Neuronal stem cell (in vitro differentiated cells): ENCODE measurements at regions not wholly inside any gene's neighbourhood (a gene's known extent, or its start where the extent isn't known, plus 50 kb on each side); places are given as distances from the start of the nearest gene placed in this dataset.

ENCODE experiments used
- DNase-seq: peaks from one replicate; pipeline ENCODE4 v3.0.0-alpha.2; 2013; ENCODE audit warnings: low spot score
- H2AFZ ChIP-seq: one replicate; pipeline ENCODE4 v1.6.1; 2013; ENCODE audit warnings: mild to moderate bottlenecking, low read length, inconsistent platforms
- H2AK5ac ChIP-seq: 2 replicates; pipeline ENCODE4 v1.6.1; 2013; ENCODE audit warnings: low read depth, mild to moderate bottlenecking, inconsistent platforms, low read length, moderate library complexity, mixed read lengths
- H2BK120ac ChIP-seq: 2 replicates; pipeline ENCODE4 v1.6.1; 2013; ENCODE audit warnings: low read depth, mild to moderate bottlenecking, inconsistent platforms, low read length, moderate library complexity, mixed read lengths
- H2BK12ac ChIP-seq: one replicate; pipeline ENCODE4 v1.6.1; 2013; ENCODE audit warnings: low read length, inconsistent platforms
- H2BK15ac ChIP-seq: 2 replicates; pipeline ENCODE4 v1.6.1; 2013; ENCODE audit warnings: mild to moderate bottlenecking, low read length, inconsistent platforms, mixed read lengths
- H2BK5ac ChIP-seq: one replicate; pipeline ENCODE4 v1.6.1; 2013; ENCODE audit warnings: inconsistent platforms, mild to moderate bottlenecking, low read length, moderate library complexity
- H3K14ac ChIP-seq: one replicate; pipeline ENCODE4 v1.6.1; 2013; ENCODE audit warnings: low read length, inconsistent platforms
- H3K18ac ChIP-seq: 2 replicates; pipeline ENCODE4 v1.6.1; 2013; ENCODE audit warnings: low read length, inconsistent platforms
- H3K23ac ChIP-seq: 2 replicates; pipeline ENCODE4 v1.6.1; 2013; ENCODE audit warnings: low read depth, mild to moderate bottlenecking, mixed read lengths, low read length, inconsistent platforms; ENCODE audit not compliant: poor library complexity
- H3K27ac ChIP-seq: replicated peaks from 3 replicates; pipeline ENCODE4 v1.5.1; 2013; ENCODE audit warnings: low read length, inconsistent platforms
- H3K27me3 ChIP-seq, 3 experiments: 2 replicates each; pipeline ENCODE4 v1.6.1; 2013; ENCODE audit warnings: low read length in 3 of 3, mild to moderate bottlenecking in 2 of 3, inconsistent platforms in 1 of 3, low read depth in 1 of 3, mixed read lengths in 1 of 3, moderate library complexity in 1 of 3; ENCODE audit not compliant: control insufficient read depth in 3 of 3, insufficient read depth in 3 of 3
- H3K36me3 ChIP-seq, 2 donors: replicated peaks in 1 of 2; 2 replicates each; pipeline ENCODE4 v1.6.1; 2013; ENCODE audit warnings: low read length in 2 of 2; ENCODE audit not compliant: control insufficient read depth in 2 of 2, insufficient read depth in 2 of 2
- H3K4ac ChIP-seq: 2 replicates; pipeline ENCODE4 v1.6.1; 2013; ENCODE audit warnings: inconsistent platforms, mild to moderate bottlenecking, low read length, moderate library complexity
- H3K4me1 ChIP-seq, 2 donors: 1 replicate in 1 of 2; 2 replicates in 1 of 2; pipeline ENCODE4 v1.6.1; 2013; ENCODE audit warnings: low read length in 2 of 2, low read depth in 1 of 2; ENCODE audit not compliant: control insufficient read depth in 2 of 2, insufficient read depth in 1 of 2
- H3K4me2 ChIP-seq: one replicate; pipeline ENCODE4 v1.6.1; 2013; ENCODE audit warnings: mild to moderate bottlenecking, low read length, inconsistent platforms; ENCODE audit not compliant: insufficient read depth, poor library complexity, severe bottlenecking
- H3K4me3 ChIP-seq, 2 donors: 2 replicates each; pipeline ENCODE4 v1.5.1; 2013; ENCODE audit warnings: low read length in 2 of 2, mild to moderate bottlenecking in 2 of 2, inconsistent platforms in 1 of 2, moderate library complexity in 1 of 2
- H3K79me1 ChIP-seq: one replicate; pipeline ENCODE4 v1.6.1; 2013; ENCODE audit warnings: low read depth, mild to moderate bottlenecking, inconsistent platforms, low read length, moderate library complexity
- H3K9ac ChIP-seq: one replicate; pipeline ENCODE4 v1.6.1; 2013; ENCODE audit warnings: mild to moderate bottlenecking, low read depth, low read length, inconsistent platforms; ENCODE audit not compliant: poor library complexity
- H3K9me3 ChIP-seq, 2 donors: replicated peaks in 1 of 2; 2 replicates each; pipeline versions ENCODE3 to v1.6.1; 2013; ENCODE audit warnings: low read length in 2 of 2, mild to moderate bottlenecking in 2 of 2, inconsistent platforms in 1 of 2, low read depth in 1 of 2, mixed read lengths in 1 of 2, moderate library complexity in 1 of 2; ENCODE audit not compliant: control insufficient read depth in 2 of 2, insufficient read depth in 1 of 2
- H4K8ac ChIP-seq: one replicate; pipeline ENCODE4 v1.6.1; 2013; ENCODE audit warnings: low read depth, mild to moderate bottlenecking, inconsistent platforms, low read length, moderate library complexity
- H4K91ac ChIP-seq: one replicate; pipeline ENCODE4 v1.6.1; 2013; ENCODE audit warnings: low read length, low read depth, mild to moderate bottlenecking, inconsistent platforms; ENCODE audit not compliant: poor library complexity
- WGBS, 2 donors: extraction: QIAGEN DNeasy Blood & Tissue Kit; methylation state at CpG; one replicate each; pipeline ENCODE4 v1.1.7; 2013; ENCODE audit warnings: missing lambda C conversion rate in 2 of 2, mixed read lengths in 1 of 2; ENCODE audit not compliant: insufficient read length in 2 of 2, insufficient replicate concordance in 1 of 2; ENCODE audit errors: extremely low coverage in 2 of 2; 5-methylcytosine and 5-hydroxymethylcytosine counted together

DNA sequence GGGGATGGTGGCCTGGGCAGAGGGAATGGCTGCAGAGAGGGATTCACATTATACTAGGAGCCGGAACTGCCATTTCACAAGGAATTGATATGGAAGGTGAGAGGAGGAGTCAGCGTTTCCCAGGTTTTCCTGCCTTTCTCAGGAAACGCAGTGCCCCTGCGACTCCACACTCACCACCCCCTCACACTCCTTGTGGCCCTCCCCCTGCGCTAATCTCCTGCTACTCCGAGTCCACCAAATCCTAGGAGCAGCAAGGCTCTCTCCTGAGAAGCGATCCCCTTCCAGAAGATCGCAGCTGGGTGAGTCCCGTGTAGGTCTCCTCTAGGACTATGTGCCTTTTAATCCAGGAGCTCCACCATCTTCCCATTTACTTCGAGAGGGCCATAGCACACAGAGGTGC, 140.6 kb downstream of the VAPA start:
- H2BK12ac ChIP-seq, result no peak overlapping the region
- no peaks in the 10 kb centered on the region for H3K27me3 ChIP-seq
- no peak overlapping the region for H3K23ac ChIP-seq
- H2BK15ac ChIP-seq, result no peak overlapping the region
- peaks cover 0 to 2% of the 10 kb centered on the region in 2 donors for H3K4me1 ChIP-seq
- no peak overlapping the region for H3K18ac ChIP-seq
- H2AK5ac ChIP-seq, result no peak overlapping the region
- no peak overlapping the region for H4K91ac ChIP-seq
- H2BK120ac ChIP-seq, result no peak overlapping the region
- H3K4me3 ChIP-seq, result no peak overlapping the region
- H3K4me2 ChIP-seq, result no peak overlapping the region
- DNase-seq, result no peak
- no peak overlapping the region for H3K4ac ChIP-seq
- no peaks in the 10 kb centered on the region for H3K9me3 ChIP-seq
- no peak overlapping the region for H3K27ac ChIP-seq
- no peaks in the 10 kb centered on the region for H3K79me1 ChIP-seq
- H3K36me3 ChIP-seq, result no peaks in the 10 kb centered on the region
- no peak overlapping the region for H3K9ac ChIP-seq
- H2BK5ac ChIP-seq, result no peak overlapping the region
- no peak overlapping the region for H3K14ac ChIP-seq
- peak overlapping the region; percentile 31 for H2AFZ ChIP-seq
- no peak overlapping the region for H4K8ac ChIP-seq
- WGBS, 2 donors, result no CpG with 5 or more reads among the region's 10 CpGs

DNA sequence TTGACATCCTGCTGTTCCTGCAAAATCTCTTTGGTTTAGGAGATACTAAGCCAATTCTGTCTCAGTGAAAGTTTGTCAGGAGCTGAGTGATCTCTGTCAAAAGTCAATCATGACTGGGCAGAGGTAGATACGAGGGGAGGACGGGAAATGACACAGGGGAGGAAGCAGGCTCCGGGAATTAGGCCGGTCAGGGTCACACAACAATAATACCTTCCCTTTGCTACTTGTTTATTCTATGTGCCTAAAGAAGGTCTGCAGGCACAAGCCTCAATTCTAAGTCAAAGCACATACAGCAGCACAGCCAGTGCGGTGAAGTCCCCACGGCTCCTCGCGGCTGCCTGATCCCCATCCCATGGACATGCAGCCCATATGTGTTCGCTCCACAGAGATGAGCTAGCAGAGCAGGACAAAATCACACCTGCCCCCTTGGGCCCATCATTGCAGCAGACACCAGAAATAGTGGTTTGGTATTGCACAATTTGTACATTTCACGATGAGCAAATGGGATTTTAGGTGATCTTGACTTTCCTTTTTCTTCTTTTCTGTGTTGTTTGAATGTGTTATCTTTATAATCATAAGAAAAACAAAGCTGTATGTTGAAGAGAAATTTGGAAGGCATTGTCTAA, 141.4 kb downstream of the VAPA start:
- H4K91ac ChIP-seq, result no peak overlapping the region
- DNase-seq, result no peak
- H3K27me3 ChIP-seq, result no peaks in the 10 kb centered on the region
- no peaks in the 10 kb centered on the region for H3K79me1 ChIP-seq
- no CpG with 5 or more reads among the region's 10 CpGs for WGBS, 2 donors
- no peak overlapping the region for H2BK12ac ChIP-seq
- no peak overlapping the region for H4K8ac ChIP-seq
- H2BK15ac ChIP-seq, result no peak overlapping the region
- no peak overlapping the region for H2BK5ac ChIP-seq
- no peak overlapping the region for H3K23ac ChIP-seq
- H3K36me3 ChIP-seq, result no peaks in the 10 kb centered on the region
- peak overlapping the region; percentile 31 for H2AFZ ChIP-seq
- H3K9me3 ChIP-seq, result no peaks in the 10 kb centered on the region
- no peak overlapping the region for H3K9ac ChIP-seq
- H3K4me3 ChIP-seq, result no peak overlapping the region
- H2BK120ac ChIP-seq, result no peak overlapping the region
- H2AK5ac ChIP-seq, result no peak overlapping the region
- peaks cover 0 to 2% of the 10 kb centered on the region in 2 donors for H3K4me1 ChIP-seq
- H3K27ac ChIP-seq, result no peak overlapping the region
- no peak overlapping the region for H3K4ac ChIP-seq
- no peak overlapping the region for H3K4me2 ChIP-seq
- H3K18ac ChIP-seq, result no peak overlapping the region
- no peak overlapping the region for H3K14ac ChIP-seq

DNA sequence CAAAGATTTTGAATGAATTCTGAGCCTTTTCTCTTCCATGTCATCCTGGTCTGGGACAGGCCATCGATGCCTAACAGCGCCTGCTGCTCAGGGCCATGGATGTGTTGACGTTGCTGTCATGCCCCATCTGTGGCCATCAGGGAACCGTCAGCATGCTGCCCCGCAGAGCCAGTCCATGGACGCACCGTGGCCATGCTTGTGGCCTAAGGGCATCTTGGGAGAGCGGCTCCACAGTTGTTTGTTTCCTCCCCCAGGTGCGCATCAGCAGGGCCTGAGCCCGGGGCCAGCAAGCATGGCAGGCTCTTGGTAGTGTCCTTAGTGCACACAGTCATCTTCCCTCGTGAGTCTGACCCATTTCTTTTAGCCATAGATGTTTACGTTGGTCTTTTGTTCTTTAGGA, 142.7 kb downstream of the VAPA start:
- no peaks in the 10 kb centered on the region for H3K79me1 ChIP-seq
- H3K9me3 ChIP-seq, result no peaks in the 10 kb centered on the region
- WGBS, 2 donors, result no CpG with 5 or more reads among the region's 12 CpGs
- no peak overlapping the region for H2BK5ac ChIP-seq
- H2BK15ac ChIP-seq, result no peak overlapping the region
- H4K8ac ChIP-seq, result no peak overlapping the region
- H3K27ac ChIP-seq, result no peak overlapping the region
- no peaks in the 10 kb centered on the region for H3K27me3 ChIP-seq
- no peak overlapping the region for H3K4me3 ChIP-seq
- H3K23ac ChIP-seq, result no peak overlapping the region
- H3K36me3 ChIP-seq, result no peaks in the 10 kb centered on the region
- DNase-seq, result no peak
- H3K9ac ChIP-seq, result no peak overlapping the region
- H3K18ac ChIP-seq, result peak overlapping the region; percentile 6
- H3K14ac ChIP-seq, result no peak overlapping the region
- no peak overlapping the region for H3K4ac ChIP-seq
- no peak overlapping the region for H2BK12ac ChIP-seq
- peaks cover 0 to 4% of the 10 kb centered on the region in 2 donors for H3K4me1 ChIP-seq
- no peak overlapping the region for H2AFZ ChIP-seq
- no peak overlapping the region for H4K91ac ChIP-seq
- no peak overlapping the region for H3K4me2 ChIP-seq
- H2AK5ac ChIP-seq, result peak overlapping the region; percentile 23
- H2BK120ac ChIP-seq, result no peak overlapping the region

DNA sequence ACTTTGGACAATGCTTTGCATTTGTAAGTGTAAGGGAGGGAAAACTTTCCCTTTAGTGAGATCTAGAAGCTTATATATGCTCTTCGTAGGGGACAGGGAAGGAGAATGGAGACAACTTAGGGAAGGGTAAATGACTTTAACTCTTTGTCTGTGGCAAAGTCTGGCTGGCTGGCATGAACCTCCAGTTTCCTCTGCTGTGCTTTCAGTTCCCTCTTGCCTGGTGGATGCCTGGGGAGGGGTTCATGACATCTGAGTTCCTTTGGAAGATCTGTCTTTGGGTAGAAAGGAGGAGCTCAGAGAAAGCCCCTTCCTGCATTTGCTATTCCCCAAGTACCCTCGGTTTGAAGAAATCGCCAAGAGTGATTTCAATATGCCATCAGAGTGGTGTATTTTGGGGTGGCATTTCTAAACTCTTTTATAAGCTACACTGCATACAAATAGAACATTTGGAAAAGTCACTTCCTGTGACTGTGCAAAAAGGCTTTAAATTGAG, 143.6 kb downstream of the VAPA start:
- Histone ChIP-seq H3K27me3 (no peaks in the 10 kb centered on the region), H3K36me3 (no peaks in the 10 kb centered on the region), H3K27ac (no peak overlapping the region), H3K18ac (no peak overlapping the region), H2BK120ac (no peak overlapping the region), H3K23ac (no peak overlapping the region), H4K8ac (no peak overlapping the region), H2BK15ac (no peak overlapping the region), H3K9ac (no peak overlapping the region), H4K91ac (no peak overlapping the region), H3K14ac (no peak overlapping the region), H3K9me3 (no peaks in the 10 kb centered on the region), H3K4ac (no peak overlapping the region), H2BK12ac (no peak overlapping the region), H3K4me2 (no peak overlapping the region), H3K79me1 (no peaks in the 10 kb centered on the region), H2BK5ac (no peak overlapping the region), H2AFZ (no peak overlapping the region), H3K4me1 (peaks cover 2 to 4% of the 10 kb centered on the region in 2 donors), H3K4me3 (no peak overlapping the region), H2AK5ac (no peak overlapping the region)
- WGBS, 2 donors, result no CpG with 5 or more reads among the region's 3 CpGs
- DNase-seq, result no peak
